Spinal cord (tissue), 9 donors: ENCODE measurements at regions not wholly inside any gene's neighbourhood (a gene's known extent, or its start where the extent isn't known, plus 50 kb on each side); places are given as distances from the start of the nearest gene placed in this dataset.
A peak's percentile ranks its signal among the peaks of the same experiment; 100 is the strongest.

Experiments
- DNase-seq, 6 donors: peaks; one replicate each; pipeline versions ENCODE4 v3.0.0 to v3.0.0-alpha.2; 2013 to 2015; ENCODE audit warnings: low spot score in 6 of 6, low read depth in 4 of 6
- H3K27ac ChIP-seq: one replicate; pipeline ENCODE4 v1.5.1; 2013; ENCODE audit warnings: low read depth, low read length, control low read depth
- H3K27me3 ChIP-seq: one replicate; pipeline ENCODE4 v1.6.1; 2013; ENCODE audit warnings: low read length; ENCODE audit not compliant: control insufficient read depth, insufficient read depth
- H3K36me3 ChIP-seq: one replicate; pipeline ENCODE4 v1.6.1; 2013; ENCODE audit warnings: low read length; ENCODE audit not compliant: control insufficient read depth, insufficient read depth
- H3K4me1 ChIP-seq: one replicate; pipeline ENCODE4 v1.6.1; 2013; ENCODE audit warnings: low read length; ENCODE audit not compliant: control insufficient read depth, insufficient read depth
- H3K4me3 ChIP-seq: one replicate; pipeline ENCODE4 v1.5.1; 2013; ENCODE audit warnings: low read depth, low read length, control low read depth
- H3K9me3 ChIP-seq: one replicate; pipeline ENCODE4 v1.6.1; 2013; ENCODE audit warnings: low read length; ENCODE audit not compliant: control insufficient read depth, insufficient read depth
- WGBS: methylation state at CpG from one replicate; pipeline ENCODE4 v1.1.5; 2013; ENCODE audit warnings: missing lambda C conversion rate; ENCODE audit not compliant: insufficient coverage; 5-methylcytosine and 5-hydroxymethylcytosine counted together
- donor health status: healthy.

DNA sequence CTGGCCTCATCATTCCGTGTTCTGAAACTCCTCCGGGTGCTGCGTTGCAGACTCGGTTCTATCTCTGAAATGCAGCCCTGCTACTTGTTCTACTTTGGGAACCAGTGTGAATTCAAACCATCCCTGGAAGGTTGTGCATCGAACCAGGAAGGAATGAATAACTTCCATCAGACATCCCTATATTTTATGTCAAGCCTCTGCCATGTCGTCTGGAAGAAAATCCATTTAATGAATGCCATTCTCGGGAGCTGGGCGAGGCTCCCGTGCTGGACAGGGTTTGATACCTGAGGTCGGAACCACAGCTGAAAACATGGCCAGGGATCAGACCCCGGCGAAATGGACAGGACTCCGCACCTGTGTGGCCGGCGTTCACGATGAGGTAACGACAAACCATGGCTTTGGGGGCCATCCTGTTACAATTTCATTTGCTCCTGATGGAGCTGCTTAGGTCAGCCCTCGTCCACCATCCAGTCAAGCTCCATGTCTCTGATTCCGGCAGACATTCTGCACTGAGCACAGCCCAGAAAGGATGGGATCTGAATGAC is 821.6 kb downstream of the GALR1 start:
- Histone ChIP-seq H3K36me3 (no peaks in the 10 kb centered on the region), H3K27ac (no peak overlapping the region), H3K9me3 (no peaks in the 10 kb centered on the region), H3K4me3 (no peak overlapping the region), H3K4me1 (peaks cover 14% of the 10 kb centered on the region), H3K27me3 (peaks cover 3% of the 10 kb centered on the region)
- DNase-seq: no peak
- WGBS: 86% methylated on average over 19 of the region's 19 CpGs

DNA sequence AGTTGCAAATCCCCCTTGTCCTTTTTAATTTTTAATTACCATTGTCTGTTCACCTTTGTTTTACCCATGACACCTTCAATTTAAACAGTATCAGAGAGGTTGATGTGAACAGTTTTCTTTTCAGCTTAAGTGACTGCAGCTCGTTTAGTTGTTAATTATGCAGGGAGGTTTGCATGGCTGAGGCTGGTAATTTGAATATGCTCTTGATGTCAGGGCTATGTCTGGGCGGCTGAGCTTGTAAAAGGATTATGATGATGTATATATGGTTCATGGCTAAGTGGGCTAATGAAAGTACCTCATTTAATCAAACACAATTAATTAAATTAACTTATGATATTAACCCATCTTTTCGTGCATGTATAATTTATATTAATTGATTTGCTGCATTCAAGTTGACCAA is 822.1 kb downstream of the GALR1 start:
- Histone ChIP-seq H3K27me3 (peaks cover 3% of the 10 kb centered on the region), H3K36me3 (no peaks in the 10 kb centered on the region), H3K27ac (no peak overlapping the region), H3K9me3 (no peaks in the 10 kb centered on the region), H3K4me1 (peaks cover 14% of the 10 kb centered on the region), H3K4me3 (no peak overlapping the region)
- 20% methylated on average over 1 of the region's 3 CpGs for WGBS
- DNase-seq: no peak

- H3K9me3 ChIP-seq: no peaks in the 10 kb centered on the region
- 84% methylated on average over 7 of the region's 14 CpGs for WGBS
- DNase-seq: peak in 1 of 6 donors; percentile 54
- H3K36me3 ChIP-seq: no peaks in the 10 kb centered on the region
- H3K27me3 ChIP-seq: peaks cover 3% of the 10 kb centered on the region
- H3K27ac ChIP-seq: no peak overlapping the region
- peaks cover 14% of the 10 kb centered on the region for H3K4me1 ChIP-seq
- no peak overlapping the region for H3K4me3 ChIP-seq
These were observed 822.7 kb downstream of the GALR1 start for GRCh38 chr18:78072375-78072774.

DNA sequence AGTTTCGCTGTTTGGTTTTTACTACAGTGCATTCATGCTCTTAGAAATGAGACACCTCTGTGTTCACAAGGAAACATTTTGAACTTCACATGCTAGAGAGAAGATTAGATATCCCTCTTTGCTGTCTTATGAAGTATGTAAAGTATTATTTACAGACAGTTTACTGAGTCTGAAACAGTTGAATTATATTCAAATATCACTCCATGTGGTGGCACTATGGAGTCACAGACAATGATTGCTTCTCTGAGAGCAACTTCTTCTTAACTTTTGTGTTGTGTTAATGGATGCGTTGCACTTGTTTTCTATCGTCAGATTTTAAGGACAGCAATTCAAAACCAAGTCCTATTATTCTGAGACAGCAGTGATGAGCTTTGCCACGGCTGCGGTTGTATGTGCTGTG is 823.6 kb downstream of the GALR1 start:
- Histone ChIP-seq H3K4me1 (peaks cover 14% of the 10 kb centered on the region), H3K27ac (no peak overlapping the region), H3K27me3 (peaks cover 3% of the 10 kb centered on the region), H3K4me3 (no peak overlapping the region), H3K36me3 (no peaks in the 10 kb centered on the region), H3K9me3 (no peaks in the 10 kb centered on the region)
- DNase-seq: peak in 2 of 6 donors; percentile 67 to 89
- WGBS: no CpG with 5 or more reads among the region's 5 CpGs

- DNase-seq: peak in 2 of 6 donors; percentile 53 to 91
- 33% methylated on average over 7 of the region's 12 CpGs for WGBS
- peaks cover 3% of the 10 kb centered on the region for H3K27me3 ChIP-seq
- H3K27ac ChIP-seq: no peak overlapping the region
- no peaks in the 10 kb centered on the region for H3K36me3 ChIP-seq
- H3K4me3 ChIP-seq: no peak overlapping the region
- H3K9me3 ChIP-seq: no peaks in the 10 kb centered on the region
- peaks cover 14% of the 10 kb centered on the region for H3K4me1 ChIP-seq
These were observed 824.9 kb downstream of the GALR1 start for GRCh38 chr18:78074400-78075020.

DNA sequence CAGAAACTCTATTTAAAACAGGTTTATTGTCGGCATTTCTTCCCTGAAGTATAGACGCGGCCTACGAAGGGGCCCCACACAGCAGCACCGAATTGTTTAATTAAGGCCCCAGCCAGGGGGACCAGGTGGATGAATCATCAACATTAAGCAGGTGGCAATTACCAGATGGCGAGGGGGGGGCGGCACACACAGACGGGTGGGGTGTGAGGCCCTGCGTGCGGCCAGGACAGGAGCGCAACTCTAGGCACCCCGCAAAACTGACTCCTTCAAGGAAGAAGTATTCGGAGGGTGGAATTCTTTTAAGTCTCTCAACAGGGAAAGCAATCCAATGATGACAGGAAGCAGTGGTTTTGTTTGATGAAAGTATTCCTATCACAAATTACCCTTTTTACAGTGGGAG is 830.4 kb downstream of the GALR1 start:
- H3K27ac ChIP-seq: no peak overlapping the region
- DNase-seq: no peak
- H3K4me3 ChIP-seq: no peak overlapping the region
- no peaks in the 10 kb centered on the region for H3K27me3 ChIP-seq
- 93% methylated on average over 12 of the region's 13 CpGs for WGBS
- no peaks in the 10 kb centered on the region for H3K9me3 ChIP-seq
- no peaks in the 10 kb centered on the region for H3K4me1 ChIP-seq
- no peaks in the 10 kb centered on the region for H3K36me3 ChIP-seq

GRCh38 chr18:78080761-78081160 is 831.1 kb downstream of the GALR1 start:
- Histone ChIP-seq H3K9me3 (no peaks in the 10 kb centered on the region), H3K36me3 (no peaks in the 10 kb centered on the region), H3K27ac (no peak overlapping the region), H3K27me3 (no peaks in the 10 kb centered on the region), H3K4me1 (no peaks in the 10 kb centered on the region), H3K4me3 (no peak overlapping the region)
- WGBS: 96% methylated on average over 3 of the region's 5 CpGs
- DNase-seq: no peak

GRCh38 chr18:78082816-78083215 is 833.2 kb downstream of the GALR1 start:
- H3K27ac ChIP-seq: no peak overlapping the region
- H3K4me3 ChIP-seq: no peak overlapping the region
- no peaks in the 10 kb centered on the region for H3K4me1 ChIP-seq
- H3K27me3 ChIP-seq: no peaks in the 10 kb centered on the region
- no peaks in the 10 kb centered on the region for H3K9me3 ChIP-seq
- no peaks in the 10 kb centered on the region for H3K36me3 ChIP-seq
- 62% methylated on average over 6 of the region's 7 CpGs for WGBS
- peak in 1 of 6 donors; percentile 17 for DNase-seq

- DNase-seq: no peak
- Histone ChIP-seq H3K27me3 (no peaks in the 10 kb centered on the region), H3K4me1 (no peaks in the 10 kb centered on the region), H3K27ac (no peak overlapping the region), H3K9me3 (no peaks in the 10 kb centered on the region), H3K36me3 (no peaks in the 10 kb centered on the region), H3K4me3 (no peak overlapping the region)
- WGBS: 96% methylated on average over 36 of the region's 43 CpGs
These were observed 835.9 kb downstream of the GALR1 start for GRCh38 chr18:78085241-78086185.
